Right ventricle myocardium superior (tissue), 1 donor: ENCODE measurements at regions not wholly inside any gene's neighbourhood (a gene's known extent, or its start where the extent isn't known, plus 50 kb on each side); places are given as distances from the start of the nearest gene placed in this dataset.
A peak's percentile ranks its signal among the peaks of the same experiment; 100 is the strongest.
"Not testable (repeated sequence)": the region's sequence is repeated elsewhere in the genome, so short reads cannot be mapped to it uniquely, and the experiment has no call there.

Source experiments
- ATAC-seq: fragments of 200-7000 bp; cut with Tn5 transposase; one replicate; pipeline ENCODE4 v1.9.1; 2020; ENCODE audit warnings: mild to moderate bottlenecking; ENCODE audit not compliant: poor library complexity
- DNase-seq: peaks from one replicate; pipeline ENCODE4 v3.0.0-alpha.2; 2020
- intact Hi-C: fragments of 100-400 bp; cut with DNase I; formaldehyde crosslinking; loops from one replicate; pipeline ENCODE4 v1.11.2; 2022
- donor health status: DM: no; HTN: yes; CAD: no; lungs with severe emphysema.

DNA sequence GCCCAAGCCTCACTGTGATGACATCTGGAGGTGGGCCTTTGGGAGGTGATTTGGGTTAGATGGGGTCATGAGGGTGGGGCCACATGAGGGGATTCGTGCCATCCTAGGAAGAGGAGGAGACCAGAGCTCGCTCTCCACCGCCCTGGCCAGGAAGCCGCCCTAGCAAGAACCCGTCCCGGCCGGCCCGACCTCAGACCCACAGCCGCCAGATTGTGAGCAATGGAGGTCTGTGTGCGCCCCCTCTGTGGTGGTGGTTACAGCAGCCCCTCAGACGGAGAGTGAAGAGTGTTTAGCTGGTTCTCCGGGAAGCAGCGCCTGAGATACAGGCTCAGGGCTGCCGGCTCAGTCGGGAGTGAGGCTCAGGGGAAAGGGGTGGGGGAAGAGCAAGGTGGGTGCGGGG, 83.3 kb downstream of the RTP5 start:
- DNase-seq (no peak), ATAC-seq (no peak)
- intact Hi-C loops = no loop called here

DNA sequence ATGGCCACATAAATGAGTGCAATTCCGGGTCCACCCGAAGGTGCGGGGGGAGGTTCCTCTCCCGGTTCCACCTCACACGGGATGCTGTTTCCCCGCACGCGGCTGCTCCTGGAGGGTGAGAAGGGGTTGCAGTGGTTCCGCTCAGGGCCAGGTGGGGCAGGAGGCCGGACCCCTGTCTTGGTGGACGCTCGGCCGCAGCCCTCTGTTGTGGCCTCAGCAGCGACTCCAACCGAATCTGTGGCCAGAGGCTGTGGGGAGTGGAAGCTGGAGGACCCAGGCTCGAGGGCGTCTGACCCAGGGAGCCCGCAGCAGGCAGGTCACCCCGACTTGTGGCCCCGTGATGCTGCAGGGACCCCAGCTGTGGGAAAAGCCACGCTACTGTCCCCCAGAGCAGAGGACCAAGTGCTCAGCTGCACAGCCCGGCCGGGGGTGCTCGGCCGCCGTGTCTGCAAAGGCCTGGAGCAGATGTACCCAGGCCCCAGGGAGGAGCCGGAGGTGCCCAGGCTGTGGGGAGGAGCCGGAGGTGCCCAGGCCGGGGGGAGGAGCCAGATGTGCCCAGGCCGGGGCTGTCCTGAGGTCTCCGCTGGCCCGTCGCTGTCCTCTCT, 83.9 kb downstream of the RTP5 start:
- ATAC-seq (no peak), DNase-seq (no peak)
- intact Hi-C loops = no loop called here

DNA sequence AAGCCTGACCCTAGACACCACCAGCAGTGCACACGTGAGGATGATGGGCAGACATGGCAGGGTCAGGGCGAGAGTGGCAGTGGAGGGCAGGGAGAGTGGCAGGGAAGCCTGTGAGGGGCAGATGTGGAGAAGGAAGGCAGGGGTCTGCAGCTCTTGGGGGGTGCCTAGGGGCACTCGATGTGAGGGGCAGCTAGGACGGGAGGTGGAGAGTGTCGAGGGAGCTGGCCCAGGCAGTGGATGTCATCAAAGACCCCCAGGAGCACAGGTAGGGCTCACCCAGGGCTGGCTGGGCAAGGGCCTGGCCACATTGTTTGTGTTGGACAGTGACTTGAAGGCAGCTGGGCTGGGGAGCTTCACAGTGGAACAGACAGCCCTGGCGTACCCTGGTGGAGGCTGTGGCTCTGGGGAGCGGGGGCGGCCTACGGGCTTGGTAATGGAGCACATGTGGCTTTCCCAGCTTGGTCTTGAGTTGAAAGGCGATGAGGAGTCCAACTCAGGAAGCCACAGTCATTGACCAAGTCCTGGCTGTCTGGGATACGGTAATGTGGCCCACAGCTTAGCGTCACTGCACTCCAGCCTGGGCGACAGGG, 87.1 kb downstream of the RTP5 start:
- ATAC-seq (no peak), DNase-seq (no peak)
- intact Hi-C loops = no loop called here

DNA sequence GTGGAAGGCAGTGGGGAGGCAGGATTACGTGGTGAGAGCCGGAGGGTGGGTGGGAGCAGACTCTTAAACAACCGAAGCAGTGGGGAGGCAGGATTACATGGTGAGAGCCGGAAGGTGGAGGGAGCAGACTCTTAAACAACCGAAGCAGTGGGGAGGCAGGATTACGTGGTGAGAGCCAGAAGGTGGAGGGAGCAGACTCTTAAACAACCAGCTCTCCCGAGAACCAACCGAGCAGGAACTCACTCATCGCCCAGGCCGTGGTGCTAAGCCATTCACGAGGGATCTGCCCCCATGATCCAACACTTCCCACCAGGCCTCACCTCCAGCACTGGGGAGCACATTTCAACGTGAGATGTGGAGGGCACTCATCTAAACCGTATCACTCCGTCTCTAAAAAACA, 87.7 kb downstream of the RTP5 start:
- intact Hi-C loops = no loop called here
- DNase-seq = no peak
- no peak for ATAC-seq

DNA sequence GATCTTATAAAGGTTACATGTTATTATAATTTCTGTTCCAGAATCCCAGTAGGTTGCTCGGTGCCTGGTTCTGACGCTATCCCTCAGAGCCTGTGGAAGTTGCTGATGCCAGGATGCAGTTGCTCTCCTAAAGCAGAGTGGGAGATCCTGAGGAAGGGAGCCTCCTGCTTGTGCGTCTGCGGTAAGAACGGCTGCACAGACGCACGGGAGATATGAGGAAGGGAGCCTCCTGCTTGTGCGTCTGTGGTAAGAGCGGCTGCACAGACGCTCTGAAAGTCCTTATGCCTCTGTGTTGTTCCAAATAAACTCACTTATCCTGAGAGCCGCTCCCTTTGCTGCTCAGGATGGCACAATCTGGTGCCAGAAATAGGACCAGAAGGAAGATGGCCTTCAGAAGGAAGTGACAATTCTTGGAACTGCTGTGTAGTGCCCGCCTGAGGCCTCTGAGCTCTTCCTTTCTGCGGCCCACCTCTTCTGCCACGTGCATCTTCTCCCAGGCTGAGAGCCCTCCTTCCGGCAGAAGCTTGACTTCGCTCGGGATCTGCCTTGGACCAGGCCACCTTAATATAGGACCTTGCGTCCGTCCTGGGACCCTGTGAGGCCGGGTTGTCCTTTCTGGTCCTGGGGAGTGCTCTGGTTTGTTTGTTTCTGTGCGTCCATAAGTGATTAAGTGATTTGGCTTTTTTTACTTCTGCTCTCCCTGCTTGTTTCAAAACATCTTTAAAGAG, 89.5 kb downstream of the RTP5 start:
- intact Hi-C loops = no loop called here
- DNase-seq = no peak

DNA sequence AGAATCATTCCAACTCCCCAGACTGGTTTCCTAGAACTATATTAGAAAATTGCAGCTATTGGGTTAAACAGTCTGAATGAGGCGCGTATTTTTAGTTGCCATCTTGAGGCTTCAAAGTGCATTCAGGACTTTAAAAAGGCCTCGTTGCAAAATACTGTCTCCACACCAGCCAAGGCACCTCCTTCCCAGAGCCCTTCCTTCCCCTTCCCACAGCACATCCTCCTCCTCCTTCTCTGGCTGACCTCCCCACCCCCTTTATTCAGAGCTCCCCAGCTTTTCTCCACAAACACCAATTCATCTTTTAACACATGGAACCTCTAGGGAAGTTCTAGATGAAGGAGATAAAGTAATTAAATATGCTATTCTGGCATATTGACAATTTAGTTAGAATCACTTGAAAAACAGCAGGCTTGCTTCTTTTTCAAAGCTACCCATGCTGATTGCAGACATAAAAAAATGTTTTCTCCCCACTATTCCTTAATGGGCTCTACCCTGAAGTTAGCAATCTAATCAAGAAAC, 90.3 kb downstream of the RTP5 start:
- peak; percentile 45 for ATAC-seq
- intact Hi-C loops = no loop called here

More for the DNA sequence above, 89.5 kb downstream of the RTP5 start:
- no peak for ATAC-seq

DNA sequence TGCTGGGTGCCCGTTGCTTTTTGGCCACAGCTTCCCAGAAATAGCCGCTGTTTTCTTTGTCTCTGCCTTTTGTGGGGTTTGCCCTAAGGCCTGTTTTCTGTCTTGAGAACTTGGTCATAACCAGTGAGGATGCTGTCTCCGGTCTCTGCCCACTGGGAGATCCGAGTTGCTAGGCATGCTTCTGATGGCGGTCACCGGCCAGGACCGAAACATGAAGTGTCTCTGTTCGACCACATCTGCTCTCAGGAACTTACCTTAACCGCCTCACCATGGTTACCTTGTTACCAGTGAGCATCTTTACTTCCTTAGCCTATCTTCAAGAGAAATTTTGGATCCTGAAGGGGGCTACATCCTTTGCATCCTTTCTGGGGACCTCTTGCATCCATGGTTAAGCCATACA, 91.9 kb downstream of the RTP5 start:
- intact Hi-C loops = no loop called here
- ATAC-seq (no peak), DNase-seq (no peak)

More for the DNA sequence above, 90.3 kb downstream of the RTP5 start:
- no peak for DNase-seq

DNA sequence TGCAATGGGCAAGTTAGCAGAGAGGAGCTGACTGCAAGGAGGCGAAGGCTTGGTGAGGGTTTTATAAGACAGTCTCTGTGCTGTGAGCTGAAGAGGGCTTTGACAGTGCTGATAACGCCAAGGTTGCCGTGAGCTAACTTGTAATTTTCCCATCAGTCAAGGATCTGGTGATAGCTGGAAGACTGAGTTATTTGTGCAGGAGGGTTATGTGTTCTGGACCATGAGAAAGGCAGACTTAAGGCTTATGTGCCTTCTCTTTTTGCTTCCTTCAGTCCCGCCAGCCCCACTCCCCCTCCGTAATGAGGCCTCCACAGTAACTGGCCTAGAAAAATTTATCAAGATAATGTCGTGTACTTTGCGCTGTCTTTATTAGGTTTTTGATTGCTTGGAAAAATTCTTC, 94.6 kb downstream of the RTP5 start:
- intact Hi-C loops = no loop called here
- no peak for DNase-seq
- ATAC-seq = no peak

DNA sequence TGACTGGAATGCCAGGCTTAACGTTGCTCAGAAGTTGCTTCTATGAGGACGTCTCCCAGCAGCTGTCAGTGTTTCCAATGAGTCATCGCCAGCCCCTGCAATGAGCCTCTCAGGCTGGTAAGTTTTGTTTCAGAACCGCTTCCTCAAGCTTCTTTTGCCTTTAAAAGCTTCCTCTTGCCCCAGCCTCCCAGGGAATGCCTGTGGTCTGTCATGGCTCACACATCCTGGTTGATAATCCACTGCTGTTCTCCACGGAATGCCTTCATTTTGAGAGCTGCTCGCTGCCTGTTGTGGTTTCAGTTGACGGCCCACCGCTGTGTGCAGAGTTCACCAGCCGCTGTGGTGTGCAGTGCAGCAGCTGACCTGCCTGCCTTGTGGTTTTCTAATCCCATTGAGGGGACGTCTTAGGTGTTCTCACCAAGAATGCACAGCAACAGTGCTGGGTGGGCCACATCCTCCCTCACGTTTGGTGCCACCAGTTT, 96.4 kb downstream of the RTP5 start:
- ATAC-seq (peak; percentile 56), DNase-seq (no peak)
- intact Hi-C loops = no loop called here

DNA sequence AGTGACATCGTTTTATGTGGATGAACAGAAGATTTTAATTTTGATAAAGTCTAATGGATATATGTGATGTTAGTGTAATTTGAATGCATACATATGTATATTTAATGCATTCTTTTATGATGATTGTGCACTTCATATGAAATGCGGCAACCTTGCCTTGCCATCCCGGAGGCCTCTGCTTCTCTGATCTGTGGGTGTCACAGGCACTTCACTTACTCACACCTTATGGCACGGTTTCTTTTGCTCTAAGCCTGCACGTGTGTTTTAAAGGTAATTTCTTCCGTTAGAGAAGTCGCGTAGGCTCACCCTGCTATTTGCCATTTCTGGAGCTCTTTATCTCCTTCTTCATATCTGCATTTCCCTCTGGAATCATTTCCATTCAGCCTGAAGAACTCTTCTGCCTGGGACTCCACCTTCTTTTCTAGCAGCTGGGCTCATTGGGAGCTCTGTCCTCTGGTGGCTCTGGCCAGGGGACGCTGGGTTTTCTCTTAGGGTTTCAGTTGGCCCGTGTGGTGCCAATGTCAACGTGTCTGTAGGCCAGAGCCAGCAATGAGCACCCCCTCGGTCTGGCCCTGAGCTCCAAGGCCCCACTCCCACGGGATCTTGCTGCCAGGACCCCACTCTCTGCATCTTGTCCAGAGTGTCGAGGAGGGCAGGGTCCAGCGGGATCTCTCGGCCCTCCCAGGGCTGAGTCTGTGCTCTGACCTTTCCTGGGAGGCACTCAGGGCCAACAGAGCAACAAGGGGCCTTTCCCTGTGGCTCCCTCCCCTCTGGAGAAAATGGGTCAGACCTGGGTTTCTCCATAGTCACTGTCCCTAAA, 97.3 kb downstream of the RTP5 start:
- no peak for ATAC-seq
- no peak for DNase-seq
- intact Hi-C loops = no loop called here

DNA sequence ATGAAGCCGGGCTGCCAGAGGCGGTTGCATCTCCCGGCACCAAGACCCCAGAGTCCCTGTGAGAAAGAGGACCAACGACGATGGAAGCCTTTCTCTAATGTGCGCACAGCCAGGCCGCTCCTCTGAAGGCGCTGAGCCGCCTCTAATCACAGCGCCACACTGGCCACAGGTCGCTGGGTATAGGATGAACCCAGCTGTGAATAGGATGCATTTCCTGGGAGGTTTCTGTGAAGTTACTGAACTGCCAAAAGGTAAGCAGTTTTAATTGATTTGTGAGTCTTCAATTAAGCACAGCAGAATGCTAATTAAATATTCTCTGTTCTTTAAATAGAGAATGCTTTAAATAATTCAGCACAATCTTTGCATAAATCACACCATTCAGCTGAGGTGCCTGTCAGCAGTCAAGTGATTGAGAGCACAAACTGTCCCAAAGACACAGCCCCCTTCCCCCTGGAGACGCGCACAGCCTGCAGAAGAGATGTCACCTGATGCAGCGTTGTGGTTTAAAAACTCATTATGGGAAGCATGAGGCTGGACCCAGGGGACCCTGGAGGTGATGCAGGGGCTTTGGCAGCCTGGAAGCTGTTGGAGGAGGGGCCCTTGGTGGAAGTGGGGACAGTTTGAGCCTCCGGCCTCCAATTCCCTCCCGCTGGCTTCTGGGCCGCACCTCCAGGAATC, 98.1 kb downstream of the RTP5 start:
- ATAC-seq = no peak
- intact Hi-C loops = no loop called here
- DNase-seq = no peak

DNA sequence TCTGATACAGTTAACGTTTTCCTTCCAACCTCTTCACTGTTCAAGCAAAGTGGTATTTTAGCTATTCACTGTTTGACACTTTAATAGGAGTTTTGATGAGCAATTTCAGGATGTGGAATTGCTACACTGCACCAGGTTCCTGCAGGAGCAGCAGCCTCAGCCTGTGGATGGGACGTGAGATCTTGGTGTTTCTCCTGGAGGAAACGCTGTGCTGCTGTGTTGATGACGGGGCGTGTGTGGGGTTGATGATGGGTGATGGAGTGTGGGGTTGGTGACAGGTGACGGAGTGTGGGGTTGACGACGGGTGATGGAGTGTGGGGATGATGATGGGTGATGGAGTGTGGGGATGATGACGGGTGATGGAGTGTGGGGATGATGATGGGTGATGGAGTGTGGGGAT, 98.9 kb downstream of the RTP5 start:
- ATAC-seq (no peak), DNase-seq (no peak)
- intact Hi-C loops = no loop called here

DNA sequence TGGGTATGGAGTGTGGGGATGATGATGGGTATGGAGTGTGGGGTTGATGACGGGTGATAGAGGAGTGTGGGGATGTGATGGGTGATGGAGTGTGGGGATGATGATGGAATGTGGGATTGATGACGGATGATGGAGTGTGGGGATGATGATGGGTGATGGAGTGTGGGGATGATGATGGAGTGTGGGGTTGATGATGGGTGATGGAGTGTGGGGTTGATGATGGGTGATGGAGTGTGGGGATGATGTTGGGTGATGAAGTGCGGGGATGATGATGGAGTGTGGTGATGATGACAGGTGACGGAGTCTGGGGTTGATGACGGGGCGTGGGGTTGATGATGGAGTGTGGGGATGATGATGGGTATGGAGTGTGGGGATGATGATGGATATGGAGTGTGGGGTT, 99.7 kb downstream of the RTP5 start:
- intact Hi-C loops, ATAC-seq, DNase-seq: not testable (repeated sequence)

DNA sequence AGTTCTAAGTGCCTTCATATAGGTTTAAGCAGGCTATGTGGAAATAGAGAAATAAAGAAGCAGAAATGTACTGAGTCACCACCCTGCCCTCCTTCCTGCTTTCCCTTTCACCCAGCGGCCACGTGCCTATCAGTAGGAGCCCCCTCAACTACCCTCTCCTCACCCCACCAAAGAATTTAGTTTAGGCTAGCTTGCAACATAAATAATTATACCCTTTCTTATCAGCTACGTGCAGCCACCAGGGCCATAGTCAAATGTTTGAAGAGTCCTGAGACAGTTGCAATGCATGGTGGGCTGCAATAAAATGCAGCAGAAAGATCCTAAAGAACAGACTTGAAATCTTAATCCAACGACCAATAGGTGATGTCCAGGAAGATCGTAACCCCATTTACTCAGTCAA, 101.2 kb downstream of the RTP5 start:
- no peak for ATAC-seq
- DNase-seq = no peak
- intact Hi-C loops = no loop called here

DNA sequence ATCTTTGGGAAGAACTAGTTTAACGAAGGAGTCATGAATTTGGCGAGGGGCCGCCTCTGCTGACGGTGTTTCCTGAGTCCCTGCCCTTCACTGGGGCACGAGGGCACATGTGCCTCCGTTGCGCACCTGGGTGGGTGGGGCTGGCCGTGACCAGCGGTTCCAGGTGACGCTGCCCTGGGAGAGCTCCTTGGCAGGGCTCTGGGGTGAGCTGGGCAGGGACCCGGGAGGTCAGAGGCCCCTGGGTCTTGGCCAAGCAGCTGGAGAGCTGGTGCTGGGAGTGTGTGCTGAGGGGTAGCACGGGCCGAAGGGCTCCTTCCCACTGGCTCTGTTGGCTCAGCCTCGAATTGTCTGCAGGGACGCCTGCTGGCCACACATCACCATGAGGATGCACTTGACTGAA, 104.6 kb downstream of the RTP5 start:
- intact Hi-C loops = no loop called here
- no peak for ATAC-seq
- no peak for DNase-seq

DNA sequence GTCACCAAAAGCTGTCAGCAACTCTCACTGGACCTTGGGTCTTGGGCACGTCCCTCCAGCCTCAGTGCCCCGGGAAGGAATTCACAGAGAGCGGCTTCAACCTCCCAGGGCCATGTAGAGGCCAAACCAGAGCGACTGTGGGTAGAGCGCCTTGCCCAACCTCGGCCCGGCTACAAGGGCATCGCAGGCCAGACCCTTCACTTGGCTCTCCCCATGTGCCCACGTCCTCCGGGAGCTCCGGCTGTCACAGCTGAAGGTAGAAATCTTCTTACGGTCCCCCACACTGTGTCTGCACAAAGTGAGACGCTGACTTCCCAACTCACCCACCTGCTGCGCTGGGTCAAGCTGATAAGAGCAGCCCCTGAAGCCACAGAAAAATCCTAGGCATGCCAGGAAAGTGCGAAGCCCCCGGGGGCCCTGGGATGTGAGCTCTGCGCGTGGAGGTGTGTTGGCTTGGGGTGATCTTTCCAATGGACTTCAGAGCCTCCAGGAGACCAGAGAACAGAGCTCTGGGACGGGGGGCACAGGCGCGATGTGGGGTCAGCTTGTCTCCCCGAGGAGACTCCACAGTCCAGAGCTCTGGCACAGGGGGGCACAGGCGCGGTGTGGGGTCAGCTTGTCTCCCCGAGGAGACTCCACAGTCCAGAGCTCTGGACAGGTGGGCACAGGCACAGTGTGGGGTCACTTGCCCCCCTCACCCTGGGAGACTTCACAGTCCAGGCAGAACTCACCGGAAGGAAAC, 105.5 kb downstream of the RTP5 start:
- ATAC-seq = no peak
- no peak for DNase-seq
- intact Hi-C loops = no loop called here

DNA sequence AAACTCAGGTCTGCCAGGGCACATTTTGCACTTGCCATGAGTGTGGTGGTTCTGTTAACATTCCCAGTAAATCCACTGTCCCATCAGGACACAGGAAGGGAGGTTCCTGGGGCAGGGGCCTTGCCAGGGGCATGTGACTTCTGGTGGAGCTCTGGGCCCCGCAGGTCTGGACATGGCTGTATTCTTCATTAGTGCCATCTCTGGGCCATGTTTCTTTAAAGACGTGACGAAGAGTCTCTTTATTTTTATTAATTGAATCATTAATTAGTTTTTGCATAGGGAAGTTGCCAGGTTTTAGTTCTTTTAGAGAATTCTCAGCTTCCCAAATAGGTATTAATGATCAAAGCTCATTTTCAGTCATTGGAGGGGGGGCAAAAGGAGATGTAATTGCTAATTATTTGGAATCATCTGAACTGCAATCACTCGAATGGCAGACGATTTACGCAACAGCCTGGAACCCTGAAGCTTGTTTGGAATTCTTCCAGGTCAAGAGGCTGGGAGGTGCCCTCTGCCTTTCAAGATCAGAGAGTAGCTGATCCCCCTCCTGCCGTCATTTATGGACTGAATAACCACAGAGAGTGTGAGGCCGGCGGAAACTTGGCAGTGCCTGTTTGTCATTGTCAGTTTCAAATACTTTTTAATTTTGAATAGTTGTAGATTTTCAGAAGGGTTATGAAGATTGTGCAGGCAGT, 106.2 kb downstream of the RTP5 start:
- DNase-seq = no peak
- ATAC-seq = no peak
- intact Hi-C loops = no loop called here

DNA sequence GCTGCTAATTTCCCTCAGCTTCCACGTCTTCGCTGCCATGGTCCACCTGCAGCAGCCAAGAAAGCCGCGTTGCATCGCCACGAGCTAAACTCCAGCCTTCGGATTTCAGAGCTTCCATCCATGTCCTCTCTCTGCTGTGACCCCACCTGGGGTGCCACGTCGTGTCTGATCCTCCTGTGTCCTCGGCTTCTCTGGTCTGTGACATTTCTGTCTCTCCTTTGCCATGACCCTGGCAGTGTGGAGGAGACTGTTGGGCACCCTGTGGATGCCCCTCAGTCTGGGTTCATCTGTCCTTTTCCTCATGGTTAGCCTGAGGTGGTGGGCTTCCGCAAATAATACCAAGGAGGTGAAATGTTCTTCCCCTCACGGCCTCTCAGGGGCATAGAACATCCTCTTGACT, 106.8 kb downstream of the RTP5 start:
- intact Hi-C loops = no loop called here
- ATAC-seq (no peak), DNase-seq (no peak)
